HL-60 (cell line): ENCODE measurements at regions not wholly inside any gene's neighbourhood (a gene's known extent, or its start where the extent isn't known, plus 50 kb on each side); places are given as distances from the start of the nearest gene placed in this dataset.

ENCODE experiments used
- DNase-seq, 2 experiments: peaks; one replicate each; pipeline ENCODE4 v3.0.0-alpha.2; 2010 to 2020; ENCODE audit warnings: low read depth in 1 of 2, low spot score in 1 of 2
- H3K27ac ChIP-seq: fragments of 250-450 bp; sonication (Bioruptor Pico); replicated peaks from 2 replicates; pipeline ENCODE4 v1.5.1; 2020; ENCODE audit warnings: mild to moderate bottlenecking, moderate library complexity
- H3K27me3 ChIP-seq: fragments of 250-450 bp; sonication (Bioruptor Pico); 2 replicates; pipeline ENCODE4 v1.5.1; 2021; ENCODE audit warnings: mild to moderate bottlenecking, moderate library complexity; ENCODE audit not compliant: insufficient read depth, poor library complexity, severe bottlenecking
- H3K4me3 ChIP-seq: replicated peaks from 2 replicates; pipeline ENCODE4 v1.5.1; 2011; ENCODE audit warnings: mild to moderate bottlenecking, control low read depth, low read length; ENCODE audit not compliant: insufficient read depth
- GABPA ChIP-seq: IDR thresholded peaks from 2 replicates; pipeline ENCODE4 v1.6.1; 2012; ENCODE audit warnings: low read depth
- POLR2AphosphoS5 ChIP-seq: IDR thresholded peaks from 2 replicates; pipeline ENCODE4 v1.6.1; 2012; ENCODE audit warnings: low read depth
- SPI1 ChIP-seq: IDR thresholded peaks from 2 replicates; pipeline ENCODE4 v1.6.1; 2012; ENCODE audit warnings: low read depth, mild to moderate bottlenecking, borderline replicate concordance
- TF ChIP-seq, protein P1 (sequence below): IDR thresholded peaks from 2 replicates; pipeline ENCODE4 v1.6.1; 2012; ENCODE audit warnings: low read depth; ENCODE audit not compliant: insufficient replicate concordance
- TF ChIP-seq, protein P2 (sequence below): IDR thresholded peaks from one replicate; pipeline ENCODE4 v1.5.1; 2011; ENCODE audit warnings: low read length, control low read depth, inconsistent platforms; ENCODE audit not compliant: insufficient read depth

DNA sequence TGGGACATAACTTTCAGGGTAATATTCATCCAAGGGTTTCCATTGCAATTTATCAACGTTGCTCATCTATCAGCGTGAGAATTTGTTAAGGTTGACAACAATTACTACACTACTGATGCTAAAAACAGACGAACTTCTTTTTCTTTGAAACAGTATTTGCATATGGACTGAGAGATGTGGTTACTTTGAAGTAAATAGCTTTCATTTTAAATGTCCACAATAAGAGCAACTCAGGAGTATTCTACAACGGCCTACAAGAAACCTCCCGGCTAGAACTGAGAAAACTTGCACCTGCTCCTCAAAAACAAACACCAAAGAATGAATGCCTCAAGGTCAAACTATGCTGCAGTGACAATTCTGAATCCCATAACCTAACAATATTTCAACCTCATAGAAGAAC lies 238.4 kb downstream of the IRS2 start:
- Histone ChIP-seq H3K4me3 (no peak overlapping the region), H3K27ac (no peak overlapping the region), H3K27me3 (no peaks in the 10 kb centered on the region)
- DNase-seq = no peak
- TF ChIP-seq GABPA (no peak), POLR2AphosphoS5 (no peak), SPI1 (no peak)
- TF ChIP-seq, protein P1, sequence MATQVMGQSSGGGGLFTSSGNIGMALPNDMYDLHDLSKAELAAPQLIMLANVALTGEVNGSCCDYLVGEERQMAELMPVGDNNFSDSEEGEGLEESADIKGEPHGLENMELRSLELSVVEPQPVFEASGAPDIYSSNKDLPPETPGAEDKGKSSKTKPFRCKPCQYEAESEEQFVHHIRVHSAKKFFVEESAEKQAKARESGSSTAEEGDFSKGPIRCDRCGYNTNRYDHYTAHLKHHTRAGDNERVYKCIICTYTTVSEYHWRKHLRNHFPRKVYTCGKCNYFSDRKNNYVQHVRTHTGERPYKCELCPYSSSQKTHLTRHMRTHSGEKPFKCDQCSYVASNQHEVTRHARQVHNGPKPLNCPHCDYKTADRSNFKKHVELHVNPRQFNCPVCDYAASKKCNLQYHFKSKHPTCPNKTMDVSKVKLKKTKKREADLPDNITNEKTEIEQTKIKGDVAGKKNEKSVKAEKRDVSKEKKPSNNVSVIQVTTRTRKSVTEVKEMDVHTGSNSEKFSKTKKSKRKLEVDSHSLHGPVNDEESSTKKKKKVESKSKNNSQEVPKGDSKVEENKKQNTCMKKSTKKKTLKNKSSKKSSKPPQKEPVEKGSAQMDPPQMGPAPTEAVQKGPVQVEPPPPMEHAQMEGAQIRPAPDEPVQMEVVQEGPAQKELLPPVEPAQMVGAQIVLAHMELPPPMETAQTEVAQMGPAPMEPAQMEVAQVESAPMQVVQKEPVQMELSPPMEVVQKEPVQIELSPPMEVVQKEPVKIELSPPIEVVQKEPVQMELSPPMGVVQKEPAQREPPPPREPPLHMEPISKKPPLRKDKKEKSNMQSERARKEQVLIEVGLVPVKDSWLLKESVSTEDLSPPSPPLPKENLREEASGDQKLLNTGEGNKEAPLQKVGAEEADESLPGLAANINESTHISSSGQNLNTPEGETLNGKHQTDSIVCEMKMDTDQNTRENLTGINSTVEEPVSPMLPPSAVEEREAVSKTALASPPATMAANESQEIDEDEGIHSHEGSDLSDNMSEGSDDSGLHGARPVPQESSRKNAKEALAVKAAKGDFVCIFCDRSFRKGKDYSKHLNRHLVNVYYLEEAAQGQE = no peak
- TF ChIP-seq, protein P2, sequence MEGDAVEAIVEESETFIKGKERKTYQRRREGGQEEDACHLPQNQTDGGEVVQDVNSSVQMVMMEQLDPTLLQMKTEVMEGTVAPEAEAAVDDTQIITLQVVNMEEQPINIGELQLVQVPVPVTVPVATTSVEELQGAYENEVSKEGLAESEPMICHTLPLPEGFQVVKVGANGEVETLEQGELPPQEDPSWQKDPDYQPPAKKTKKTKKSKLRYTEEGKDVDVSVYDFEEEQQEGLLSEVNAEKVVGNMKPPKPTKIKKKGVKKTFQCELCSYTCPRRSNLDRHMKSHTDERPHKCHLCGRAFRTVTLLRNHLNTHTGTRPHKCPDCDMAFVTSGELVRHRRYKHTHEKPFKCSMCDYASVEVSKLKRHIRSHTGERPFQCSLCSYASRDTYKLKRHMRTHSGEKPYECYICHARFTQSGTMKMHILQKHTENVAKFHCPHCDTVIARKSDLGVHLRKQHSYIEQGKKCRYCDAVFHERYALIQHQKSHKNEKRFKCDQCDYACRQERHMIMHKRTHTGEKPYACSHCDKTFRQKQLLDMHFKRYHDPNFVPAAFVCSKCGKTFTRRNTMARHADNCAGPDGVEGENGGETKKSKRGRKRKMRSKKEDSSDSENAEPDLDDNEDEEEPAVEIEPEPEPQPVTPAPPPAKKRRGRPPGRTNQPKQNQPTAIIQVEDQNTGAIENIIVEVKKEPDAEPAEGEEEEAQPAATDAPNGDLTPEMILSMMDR = no peak

DNA sequence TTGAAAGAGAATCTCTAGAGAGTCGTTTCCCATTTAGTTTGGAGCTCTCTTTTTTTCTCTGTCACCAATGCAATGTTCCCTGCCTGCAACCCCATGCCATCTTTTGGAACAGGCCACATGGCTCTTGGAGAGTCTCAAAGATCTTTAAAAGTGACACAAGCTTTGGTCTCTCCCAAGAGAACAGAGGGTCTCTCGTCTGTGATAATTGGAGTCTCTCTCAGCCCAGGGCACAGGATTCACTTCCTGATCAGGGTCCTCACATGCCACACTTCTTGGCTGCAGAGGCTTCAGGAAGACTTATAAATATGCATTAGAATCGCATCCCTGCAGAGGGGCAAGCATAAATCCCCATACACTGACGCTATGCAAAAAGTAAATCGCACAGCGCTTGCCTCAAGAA lies 240.5 kb downstream of the IRS2 start:
- Histone ChIP-seq H3K4me3 (no peak overlapping the region), H3K27me3 (no peaks in the 10 kb centered on the region), H3K27ac (no peak overlapping the region)
- DNase-seq = no peak
- no peak for TF ChIP-seq POLR2AphosphoS5
- TF ChIP-seq, protein P1 = no peak
- TF ChIP-seq GABPA = no peak
- TF ChIP-seq SPI1 = no peak
- TF ChIP-seq, protein P2 = no peak

DNA sequence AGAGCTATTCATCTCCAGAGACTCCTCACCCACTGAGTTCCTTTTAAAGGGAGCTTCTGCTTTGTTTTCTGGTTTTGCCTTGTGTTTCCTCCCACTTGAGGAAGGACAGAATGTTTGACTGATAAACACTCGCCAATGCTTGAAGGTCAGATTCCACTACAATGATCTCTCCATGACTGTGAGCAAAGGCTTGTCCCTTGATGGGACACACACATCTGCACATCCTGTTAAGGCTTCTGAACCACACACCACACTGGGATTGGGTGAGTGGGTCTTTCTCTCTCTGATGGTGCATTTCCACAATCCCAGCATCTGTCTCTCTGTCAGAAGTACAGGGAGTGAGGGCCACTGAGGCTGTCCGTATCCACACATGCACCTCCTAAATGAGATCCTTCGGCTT lies 245.3 kb downstream of the IRS2 start:
- no peak overlapping the region for H3K4me3 ChIP-seq
- DNase-seq = no peak
- TF ChIP-seq SPI1 (no peak), GABPA (no peak), POLR2AphosphoS5 (no peak)
- TF ChIP-seq, protein P1 = no peak
- TF ChIP-seq, protein P2 = no peak
- H3K27me3 ChIP-seq = no peaks in the 10 kb centered on the region
- H3K27ac ChIP-seq = no peak overlapping the region
